Keratinocyte (primary cell): ENCODE measurements at regions not wholly inside any gene's neighbourhood (a gene's known extent, or its start where the extent isn't known, plus 50 kb on each side); places are given as distances from the start of the nearest gene placed in this dataset.
"Not testable (repeated sequence)": the region's sequence is repeated elsewhere in the genome, so short reads cannot be mapped to it uniquely, and the experiment has no call there.

Source experiments
- DNase-seq: peaks from one replicate; pipeline ENCODE4 v3.0.0-alpha.2; 2011; ENCODE audit warnings: low read depth, missing footprints, low spot score
- FAIRE-seq: peaks from 2 replicates; lab custom pipeline; 2011; peaks lifted over from hg19 to GRCh38; lab: Jason Lieb, UNC
- H2AFZ ChIP-seq: 2 replicates; pipeline ENCODE4 v1.6.0; 2012; ENCODE audit warnings: low read length, control low read depth, inconsistent platforms; ENCODE audit not compliant: control insufficient read depth
- H3K27ac ChIP-seq: 2 replicates; pipeline ENCODE4 v1.5.1; 2011; ENCODE audit warnings: low read length; ENCODE audit not compliant: control insufficient read depth, insufficient read depth
- H3K27me3 ChIP-seq: 3 replicates; pipeline ENCODE4 v1.6.0; 2011; ENCODE audit warnings: low read length; ENCODE audit not compliant: control insufficient read depth, insufficient read depth; ENCODE audit errors: extremely low read depth
- H3K36me3 ChIP-seq, 2 experiments: 2 replicates in 1 of 2; 3 replicates in 1 of 2; pipeline ENCODE4 v1.5.1; 2011; ENCODE audit warnings: low read length in 2 of 2, mild to moderate bottlenecking in 1 of 2; ENCODE audit not compliant: control insufficient read depth in 2 of 2, insufficient read depth in 2 of 2; ENCODE audit errors: extremely low read depth in 1 of 2
- H3K4me1 ChIP-seq: 3 replicates; pipeline ENCODE4 v1.5.1; 2011; ENCODE audit warnings: low read length; ENCODE audit not compliant: control insufficient read depth, insufficient read depth; ENCODE audit errors: extremely low read depth
- H3K4me2 ChIP-seq: 3 replicates; pipeline ENCODE4 v1.6.0; 2011; ENCODE audit warnings: low read depth, low read length; ENCODE audit not compliant: control insufficient read depth, insufficient read depth; ENCODE audit errors: extremely low read depth
- H3K4me3 ChIP-seq, 3 experiments: fragments of 200-600 bp in 1 of 3; sonication (generic) in 1 of 3; 2 replicates in 2 of 3; 3 replicates in 1 of 3; pipeline ENCODE4 v1.5.1; 2011 to 2016; ENCODE audit warnings: low read length in 3 of 3, mild to moderate bottlenecking in 3 of 3, control low read depth in 2 of 3, inconsistent platforms in 1 of 3, low read depth in 1 of 3, mixed read lengths in 1 of 3, mixed run types in 1 of 3, moderate library complexity in 1 of 3; ENCODE audit not compliant: control insufficient read depth in 2 of 3, insufficient read depth in 2 of 3; ENCODE audit errors: extremely low read depth in 1 of 3
- H3K79me2 ChIP-seq: 2 replicates; pipeline ENCODE4 v1.6.0; 2012; ENCODE audit warnings: low read length; ENCODE audit not compliant: control insufficient read depth, insufficient read depth
- H3K9ac ChIP-seq: 3 replicates; pipeline ENCODE4 v1.6.0; 2011; ENCODE audit warnings: low read length; ENCODE audit not compliant: control insufficient read depth, insufficient read depth; ENCODE audit errors: extremely low read depth
- H3K9me1 ChIP-seq: 3 replicates; pipeline ENCODE4 v1.6.0; 2011; ENCODE audit warnings: low read length; ENCODE audit not compliant: control insufficient read depth, insufficient read depth; ENCODE audit errors: extremely low read depth
- H3K9me3 ChIP-seq: 2 replicates; pipeline ENCODE4 v1.5.1; 2012; ENCODE audit warnings: low read depth, low read length; ENCODE audit not compliant: control insufficient read depth
- H4K20me1 ChIP-seq: 3 replicates; pipeline ENCODE4 v1.6.0; 2011; ENCODE audit warnings: low read length; ENCODE audit not compliant: control insufficient read depth, insufficient read depth; ENCODE audit errors: extremely low read depth
- EZH2 ChIP-seq: IDR thresholded peaks from one replicate; pipeline ENCODE4 v1.6.1; 2012; ENCODE audit warnings: inconsistent platforms, mild to moderate bottlenecking, low read length, moderate library complexity
- dilution Hi-C: fragments of 300-500 bp; cut with MboI; formaldehyde crosslinking; loops from one replicate; pipeline ENCODE4 v1.7.0; 2020; ENCODE audit warnings: low sequenced_read_pairs; ENCODE audit not compliant: extremely low pct_ligation_motif_present
- TF ChIP-seq, protein P1 (sequence below), 3 experiments: IDR thresholded peaks in 1 of 3; conservative IDR thresholded peaks in 1 of 3; optimal IDR thresholded peaks in 1 of 3; 2 replicates in 2 of 3; 3 replicates in 1 of 3; pipeline versions ENCODE3 to v1.5.1; 2011; ENCODE audit warnings: low read length in 3 of 3, mild to moderate bottlenecking in 3 of 3, moderate library complexity in 2 of 3, control low read depth in 1 of 3, inconsistent platforms in 1 of 3; ENCODE audit not compliant: insufficient read depth in 2 of 3; ENCODE audit errors: extremely low read depth in 1 of 3

DNA sequence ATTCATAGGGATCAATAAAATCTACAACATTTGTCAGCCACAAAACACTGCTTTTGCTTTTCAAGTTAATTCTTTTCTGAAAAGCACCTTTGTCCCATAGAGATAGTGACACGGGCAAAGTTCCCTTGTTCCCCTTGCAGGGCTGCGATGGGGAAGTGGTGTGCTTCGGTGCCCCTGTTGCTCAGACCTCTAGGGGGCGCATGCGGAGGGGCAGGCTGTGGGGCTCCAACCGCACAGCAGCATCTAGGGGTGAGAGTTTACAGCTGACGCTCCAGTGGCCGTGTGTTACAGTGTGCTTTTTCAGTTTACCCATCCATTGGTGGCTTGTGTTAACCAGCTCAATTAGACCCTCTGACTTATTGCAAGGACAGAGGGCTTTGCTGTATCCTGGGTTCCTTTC lies 1432.2 kb upstream of the ACVR2A start:
- TF ChIP-seq EZH2 = no peak
- TF ChIP-seq, protein P1, sequence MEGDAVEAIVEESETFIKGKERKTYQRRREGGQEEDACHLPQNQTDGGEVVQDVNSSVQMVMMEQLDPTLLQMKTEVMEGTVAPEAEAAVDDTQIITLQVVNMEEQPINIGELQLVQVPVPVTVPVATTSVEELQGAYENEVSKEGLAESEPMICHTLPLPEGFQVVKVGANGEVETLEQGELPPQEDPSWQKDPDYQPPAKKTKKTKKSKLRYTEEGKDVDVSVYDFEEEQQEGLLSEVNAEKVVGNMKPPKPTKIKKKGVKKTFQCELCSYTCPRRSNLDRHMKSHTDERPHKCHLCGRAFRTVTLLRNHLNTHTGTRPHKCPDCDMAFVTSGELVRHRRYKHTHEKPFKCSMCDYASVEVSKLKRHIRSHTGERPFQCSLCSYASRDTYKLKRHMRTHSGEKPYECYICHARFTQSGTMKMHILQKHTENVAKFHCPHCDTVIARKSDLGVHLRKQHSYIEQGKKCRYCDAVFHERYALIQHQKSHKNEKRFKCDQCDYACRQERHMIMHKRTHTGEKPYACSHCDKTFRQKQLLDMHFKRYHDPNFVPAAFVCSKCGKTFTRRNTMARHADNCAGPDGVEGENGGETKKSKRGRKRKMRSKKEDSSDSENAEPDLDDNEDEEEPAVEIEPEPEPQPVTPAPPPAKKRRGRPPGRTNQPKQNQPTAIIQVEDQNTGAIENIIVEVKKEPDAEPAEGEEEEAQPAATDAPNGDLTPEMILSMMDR (optimal IDR thresholded peaks at IDR 0.05 in 1 of 3, IDR thresholded peaks at IDR 0.05 in 1 of 3, conservative IDR thresholded peaks at IDR 0.05 in 1 of 3; ENCODE audit: extremely low read depth in 1 of 3, insufficient read depth in 2 of 3, low read length in 3 of 3) = peak in 1 of 3 experiments; percentile 43
- no peak overlapping the region for H3K4me2 ChIP-seq
- H4K20me1 ChIP-seq = no peaks in the 10 kb centered on the region
- no peaks in the 10 kb centered on the region for H3K27me3 ChIP-seq
- H3K79me2 ChIP-seq = no peaks in the 10 kb centered on the region
- no peak overlapping the region for H3K9ac ChIP-seq
- H3K4me1 ChIP-seq = no peaks in the 10 kb centered on the region
- H3K4me3 ChIP-seq = no peak overlapping the region
- no peaks in the 10 kb centered on the region for H3K9me3 ChIP-seq
- FAIRE-seq = no peak
- no peaks in the 10 kb centered on the region for H3K36me3 ChIP-seq
- no peak overlapping the region for H2AFZ ChIP-seq
- no peak overlapping the region for H3K27ac ChIP-seq
- H3K9me1 ChIP-seq = no peaks in the 10 kb centered on the region
- dilution Hi-C loops = no loop called here
- no peak for DNase-seq

DNA sequence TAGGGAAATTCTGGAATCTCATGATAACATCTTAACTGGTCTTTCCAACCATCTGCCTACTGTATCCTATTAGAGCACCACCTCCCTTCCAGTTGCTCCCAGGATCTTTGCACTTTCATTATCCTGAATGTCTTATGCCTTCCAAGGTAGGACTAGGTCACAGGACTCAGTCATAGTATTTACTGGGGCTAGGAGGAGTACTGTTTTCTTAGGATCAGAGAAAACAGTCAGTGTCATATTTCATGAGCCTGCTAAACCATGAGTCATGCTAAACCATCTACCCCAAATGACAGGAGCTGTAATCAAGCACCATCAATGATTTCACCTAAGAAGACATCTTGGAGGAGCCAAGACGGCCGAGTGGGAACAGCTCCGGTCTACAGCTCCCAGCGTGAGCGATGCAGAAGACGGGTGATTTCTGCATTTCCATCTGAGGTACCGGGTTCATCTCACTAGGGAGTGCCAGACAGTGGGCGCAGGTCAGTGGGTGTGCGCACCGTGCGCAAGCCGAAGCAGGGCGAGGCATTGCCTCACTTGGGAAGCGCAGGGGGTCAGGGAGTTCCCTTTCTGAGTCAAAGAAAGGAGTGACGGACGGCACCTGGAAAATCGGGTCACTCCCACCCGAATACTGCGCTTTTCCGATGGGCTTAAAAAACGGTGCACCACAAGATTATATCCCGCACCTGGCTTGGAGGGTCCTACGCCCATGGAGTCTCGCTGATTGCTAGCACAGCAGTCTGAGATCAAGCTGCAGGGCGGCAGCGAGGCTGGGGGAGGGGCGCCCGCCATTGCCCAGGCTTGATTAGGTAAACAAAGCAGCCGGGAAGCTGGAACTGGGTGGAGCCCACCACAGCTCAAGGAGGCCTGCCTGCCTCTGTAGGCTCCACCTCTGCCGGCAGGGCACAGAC lies 1439.2 kb upstream of the ACVR2A start:
- DNase-seq, H3K36me3 ChIP-seq, FAIRE-seq, H3K27ac ChIP-seq, H3K9me1 ChIP-seq, H3K9ac ChIP-seq, H2AFZ ChIP-seq, H3K79me2 ChIP-seq, H3K4me3 ChIP-seq, H3K4me2 ChIP-seq, dilution Hi-C loops, H4K20me1 ChIP-seq, H3K27me3 ChIP-seq, H3K9me3 ChIP-seq, H3K4me1 ChIP-seq: not testable (repeated sequence)

DNA sequence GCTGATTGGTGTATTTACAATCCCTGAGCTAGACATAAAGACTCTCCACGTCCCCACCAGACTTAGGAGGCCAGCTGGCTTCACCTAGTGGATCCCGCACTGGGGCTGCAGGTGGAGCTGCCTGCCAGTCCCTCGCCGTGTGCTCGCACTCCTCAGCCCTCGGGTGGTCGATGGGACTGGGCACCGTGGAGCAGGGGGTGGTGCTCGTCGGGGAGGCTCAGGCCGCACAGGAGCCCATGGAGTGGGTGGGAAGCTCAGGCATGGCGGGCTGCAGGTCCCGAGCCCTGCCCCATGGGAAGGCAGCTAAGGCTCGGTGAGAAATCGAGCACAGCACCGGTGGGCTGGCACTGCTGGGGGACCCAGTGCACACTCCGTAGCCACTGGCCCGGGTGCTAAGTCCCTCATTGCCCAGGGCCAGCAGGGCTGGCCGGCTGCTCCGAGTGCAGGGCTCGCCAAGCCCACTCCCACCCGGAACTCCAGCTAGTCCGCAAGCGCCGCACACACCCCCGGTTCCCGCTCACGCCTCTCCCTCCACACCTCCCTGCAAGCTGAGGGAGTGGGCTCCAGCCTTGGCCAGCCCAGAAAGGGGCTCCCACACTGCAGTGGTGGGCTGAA lies 1441.2 kb upstream of the ACVR2A start:
- H3K27me3 ChIP-seq, H3K4me3 ChIP-seq, FAIRE-seq, H3K4me2 ChIP-seq, DNase-seq, H3K9ac ChIP-seq, H3K27ac ChIP-seq, H3K4me1 ChIP-seq, H3K79me2 ChIP-seq, dilution Hi-C loops, H3K9me3 ChIP-seq, H3K36me3 ChIP-seq, H4K20me1 ChIP-seq, H2AFZ ChIP-seq, H3K9me1 ChIP-seq: not testable (repeated sequence)
